ENCODE measurements at regions not wholly inside any gene's neighbourhood (a gene's known extent, or its start where the extent isn't known, plus 50 kb on each side); places are given as distances from the start of the nearest gene placed in this dataset.

DNA sequence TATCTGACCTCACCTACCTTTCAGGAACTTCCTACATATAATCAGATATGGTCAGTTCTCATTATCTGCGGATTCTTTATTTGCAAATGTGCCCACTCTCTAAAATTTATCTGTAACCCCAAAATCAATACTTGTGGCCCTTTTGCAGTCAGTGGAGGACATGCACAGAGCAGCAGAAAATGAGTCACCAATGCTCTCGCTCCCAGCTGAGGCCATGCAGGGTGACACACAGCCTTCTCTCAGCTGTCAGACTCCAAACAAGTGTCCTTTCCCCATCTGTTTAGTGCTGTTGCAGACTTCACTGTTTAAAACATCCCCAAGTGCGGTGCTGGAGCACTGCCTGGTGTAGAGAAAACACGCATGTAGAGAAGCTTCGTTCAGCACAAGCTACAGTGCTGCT, 171.9 kb upstream of the SALL3 start:
- no peak for ATAC-seq
- TF ChIP-seq OSR1 (CRISPR knock-in tag; IDR thresholded peaks at IDR 0.05), result no peak
- no peak for TF ChIP-seq ARNTL (CRISPR knock-in tag; IDR thresholded peaks at IDR 0.05; ENCODE audit: borderline replicate concordance, low read depth)
- TF ChIP-seq, protein P1, sequence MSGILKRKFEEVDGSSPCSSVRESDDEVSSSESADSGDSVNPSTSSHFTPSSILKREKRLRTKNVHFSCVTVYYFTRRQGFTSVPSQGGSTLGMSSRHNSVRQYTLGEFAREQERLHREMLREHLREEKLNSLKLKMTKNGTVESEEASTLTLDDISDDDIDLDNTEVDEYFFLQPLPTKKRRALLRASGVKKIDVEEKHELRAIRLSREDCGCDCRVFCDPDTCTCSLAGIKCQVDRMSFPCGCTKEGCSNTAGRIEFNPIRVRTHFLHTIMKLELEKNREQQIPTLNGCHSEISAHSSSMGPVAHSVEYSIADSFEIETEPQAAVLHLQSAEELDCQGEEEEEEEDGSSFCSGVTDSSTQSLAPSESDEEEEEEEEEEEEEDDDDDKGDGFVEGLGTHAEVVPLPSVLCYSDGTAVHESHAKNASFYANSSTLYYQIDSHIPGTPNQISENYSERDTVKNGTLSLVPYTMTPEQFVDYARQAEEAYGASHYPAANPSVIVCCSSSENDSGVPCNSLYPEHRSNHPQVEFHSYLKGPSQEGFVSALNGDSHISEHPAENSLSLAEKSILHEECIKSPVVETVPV (CRISPR knock-in tag; IDR thresholded peaks at IDR 0.05), result no peak
- no peak for TF ChIP-seq ZNF8 (CRISPR knock-in tag; IDR thresholded peaks at IDR 0.05)
- TF ChIP-seq TOX (CRISPR knock-in tag; IDR thresholded peaks at IDR 0.05; ENCODE audit: borderline replicate concordance), result no peak
- TF ChIP-seq ZC3H10 (CRISPR knock-in tag; IDR thresholded peaks at IDR 0.05), result no peak
- TF ChIP-seq ESRRG (CRISPR knock-in tag; IDR thresholded peaks at IDR 0.05), result no peak
- TF ChIP-seq, protein P2, sequence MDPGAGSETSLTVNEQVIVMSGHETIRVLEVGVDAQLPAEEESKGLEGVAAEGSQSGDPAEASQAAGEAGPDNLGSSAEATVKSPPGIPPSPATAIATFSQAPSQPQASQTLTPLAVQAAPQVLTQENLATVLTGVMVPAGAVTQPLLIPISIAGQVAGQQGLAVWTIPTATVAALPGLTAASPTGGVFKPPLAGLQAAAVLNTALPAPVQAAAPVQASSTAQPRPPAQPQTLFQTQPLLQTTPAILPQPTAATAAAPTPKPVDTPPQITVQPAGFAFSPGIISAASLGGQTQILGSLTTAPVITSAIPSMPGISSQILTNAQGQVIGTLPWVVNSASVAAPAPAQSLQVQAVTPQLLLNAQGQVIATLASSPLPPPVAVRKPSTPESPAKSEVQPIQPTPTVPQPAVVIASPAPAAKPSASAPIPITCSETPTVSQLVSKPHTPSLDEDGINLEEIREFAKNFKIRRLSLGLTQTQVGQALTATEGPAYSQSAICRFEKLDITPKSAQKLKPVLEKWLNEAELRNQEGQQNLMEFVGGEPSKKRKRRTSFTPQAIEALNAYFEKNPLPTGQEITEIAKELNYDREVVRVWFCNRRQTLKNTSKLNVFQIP (CRISPR knock-in tag; IDR thresholded peaks at IDR 0.05; ENCODE audit: borderline replicate concordance, low read depth), result no peak

DNA sequence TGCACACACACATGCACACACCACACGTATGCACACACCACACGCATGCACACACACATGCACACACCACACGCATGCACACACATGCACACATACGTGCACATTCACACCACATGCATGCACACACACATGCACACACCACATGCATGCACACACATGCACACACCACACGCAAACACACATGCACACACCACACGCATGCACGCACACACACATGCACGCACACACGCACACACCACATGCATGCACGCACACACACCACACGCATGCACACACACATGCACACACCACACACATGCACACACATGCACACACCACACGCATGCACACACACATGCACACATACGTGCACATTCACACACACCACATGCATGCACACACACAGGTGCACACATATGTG, 169.8 kb upstream of the SALL3 start:
- TF ChIP-seq PPARA (CRISPR knock-in tag; IDR thresholded peaks at IDR 0.05; ENCODE audit: borderline replicate concordance), result no peak
- no peak for ATAC-seq

DNA sequence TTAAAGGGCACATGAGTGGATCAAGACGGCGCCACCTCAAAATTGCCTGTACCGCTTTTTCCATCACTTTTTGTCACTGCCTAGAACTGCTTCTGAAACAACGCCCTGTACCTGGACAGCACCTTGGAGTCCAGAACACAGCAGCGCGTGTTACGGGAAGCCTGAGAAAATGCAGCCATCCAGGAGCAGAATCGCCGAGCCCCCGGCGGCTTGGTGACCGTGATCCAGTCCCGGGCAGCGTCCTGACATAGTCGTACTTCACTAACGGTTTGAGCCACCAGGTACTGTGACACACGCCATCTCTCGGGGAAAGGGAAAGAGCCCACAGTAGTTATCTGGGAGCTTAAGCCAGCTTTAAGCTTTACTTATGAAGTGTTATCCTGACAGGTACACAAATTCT, 168.9 kb upstream of the SALL3 start:
- TF ChIP-seq ZC3H10 (CRISPR knock-in tag; IDR thresholded peaks at IDR 0.05), result no peak
- TF ChIP-seq, protein P3, sequence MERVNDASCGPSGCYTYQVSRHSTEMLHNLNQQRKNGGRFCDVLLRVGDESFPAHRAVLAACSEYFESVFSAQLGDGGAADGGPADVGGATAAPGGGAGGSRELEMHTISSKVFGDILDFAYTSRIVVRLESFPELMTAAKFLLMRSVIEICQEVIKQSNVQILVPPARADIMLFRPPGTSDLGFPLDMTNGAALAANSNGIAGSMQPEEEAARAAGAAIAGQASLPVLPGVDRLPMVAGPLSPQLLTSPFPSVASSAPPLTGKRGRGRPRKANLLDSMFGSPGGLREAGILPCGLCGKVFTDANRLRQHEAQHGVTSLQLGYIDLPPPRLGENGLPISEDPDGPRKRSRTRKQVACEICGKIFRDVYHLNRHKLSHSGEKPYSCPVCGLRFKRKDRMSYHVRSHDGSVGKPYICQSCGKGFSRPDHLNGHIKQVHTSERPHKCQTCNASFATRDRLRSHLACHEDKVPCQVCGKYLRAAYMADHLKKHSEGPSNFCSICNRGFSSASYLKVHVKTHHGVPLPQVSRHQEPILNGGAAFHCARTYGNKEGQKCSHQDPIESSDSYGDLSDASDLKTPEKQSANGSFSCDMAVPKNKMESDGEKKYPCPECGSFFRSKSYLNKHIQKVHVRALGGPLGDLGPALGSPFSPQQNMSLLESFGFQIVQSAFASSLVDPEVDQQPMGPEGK (CRISPR knock-in tag; IDR thresholded peaks at IDR 0.05; ENCODE audit: borderline replicate concordance), result no peak
- ATAC-seq, result no peak

DNA sequence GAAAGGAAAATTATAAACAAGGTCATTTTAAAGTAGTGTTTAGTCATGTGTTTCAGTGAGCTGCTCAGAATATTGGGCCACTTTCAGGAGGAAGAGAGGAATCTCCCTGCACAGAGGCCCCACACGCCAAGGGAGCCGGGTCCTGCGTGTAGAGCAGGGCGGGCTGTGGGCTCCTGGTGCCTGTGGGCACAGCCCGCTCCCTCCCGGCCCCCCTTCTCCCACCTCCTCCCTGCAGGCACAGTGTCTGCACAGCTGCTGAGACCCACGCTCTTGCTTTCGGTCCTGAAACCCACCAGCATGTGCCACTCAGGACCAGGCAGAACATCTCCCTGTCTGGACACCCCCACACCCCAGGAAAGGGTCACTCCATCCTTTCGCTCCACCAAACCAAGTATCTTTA, 167.6 kb upstream of the SALL3 start:
- TF ChIP-seq, protein P1 (CRISPR knock-in tag; IDR thresholded peaks at IDR 0.05), result no peak
- no peak for TF ChIP-seq RARB (CRISPR knock-in tag; IDR thresholded peaks at IDR 0.05)
- TF ChIP-seq, protein P4, sequence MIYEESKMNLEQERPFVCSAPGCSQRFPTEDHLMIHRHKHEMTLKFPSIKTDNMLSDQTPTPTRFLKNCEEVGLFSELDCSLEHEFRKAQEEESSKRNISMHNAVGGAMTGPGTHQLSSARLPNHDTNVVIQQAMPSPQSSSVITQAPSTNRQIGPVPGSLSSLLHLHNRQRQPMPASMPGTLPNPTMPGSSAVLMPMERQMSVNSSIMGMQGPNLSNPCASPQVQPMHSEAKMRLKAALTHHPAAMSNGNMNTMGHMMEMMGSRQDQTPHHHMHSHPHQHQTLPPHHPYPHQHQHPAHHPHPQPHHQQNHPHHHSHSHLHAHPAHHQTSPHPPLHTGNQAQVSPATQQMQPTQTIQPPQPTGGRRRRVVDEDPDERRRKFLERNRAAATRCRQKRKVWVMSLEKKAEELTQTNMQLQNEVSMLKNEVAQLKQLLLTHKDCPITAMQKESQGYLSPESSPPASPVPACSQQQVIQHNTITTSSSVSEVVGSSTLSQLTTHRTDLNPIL (CRISPR knock-in tag; IDR thresholded peaks at IDR 0.05; ENCODE audit: low read depth), result no peak
- TF ChIP-seq, protein P3 (CRISPR knock-in tag; IDR thresholded peaks at IDR 0.05; ENCODE audit: borderline replicate concordance), result no peak
- TF ChIP-seq, protein P2 (CRISPR knock-in tag; IDR thresholded peaks at IDR 0.05; ENCODE audit: borderline replicate concordance, low read depth), result no peak
- no peak for TF ChIP-seq ZNF8 (CRISPR knock-in tag; IDR thresholded peaks at IDR 0.05)
- no peak for TF ChIP-seq ZC3H10 (CRISPR knock-in tag; IDR thresholded peaks at IDR 0.05)
- no peak for TF ChIP-seq SNAI2 (CRISPR knock-in tag; IDR thresholded peaks at IDR 0.05)
- TF ChIP-seq ESRRG (CRISPR knock-in tag; IDR thresholded peaks at IDR 0.05), result no peak
- TF ChIP-seq ZNF70 (CRISPR knock-in tag; IDR thresholded peaks at IDR 0.05), result no peak
- TF ChIP-seq BACH2 (CRISPR knock-in tag; IDR thresholded peaks at IDR 0.05; ENCODE audit: borderline replicate concordance), result no peak
- no peak for TF ChIP-seq ZFP3 (CRISPR knock-in tag; IDR thresholded peaks at IDR 0.05)
- no peak for ATAC-seq
